Karpas-422 (cell line): ENCODE measurements at regions not wholly inside any gene's neighbourhood (a gene's known extent, or its start where the extent isn't known, plus 50 kb on each side); places are given as distances from the start of the nearest gene placed in this dataset.

Experiments used
- DNase-seq: peaks from one replicate; pipeline ENCODE4 v3.0.0-alpha.2; 2015
- H2AFZ ChIP-seq: fragments of 200-600 bp; sonication (generic); 2 replicates; pipeline ENCODE4 v1.6.1; 2014; ENCODE audit warnings: antibody characterized with exemption, low read length, mixed read lengths
- H3K27ac ChIP-seq: fragments of 200-600 bp; sonication (generic); 2 replicates; pipeline ENCODE4 v1.5.1; 2014; ENCODE audit warnings: mild to moderate bottlenecking, low read length, moderate library complexity
- H3K27me3 ChIP-seq: fragments of 200-600 bp; sonication (generic); 2 replicates; pipeline ENCODE4 v1.6.1; 2014; ENCODE audit warnings: low read length, mixed read lengths
- H3K36me3 ChIP-seq: fragments of 200-600 bp; sonication (generic); 2 replicates; pipeline ENCODE4 v1.6.1; 2014; ENCODE audit warnings: low read length, mixed read lengths; ENCODE audit not compliant: insufficient read depth
- H3K4me1 ChIP-seq: fragments of 200-600 bp; sonication (generic); 2 replicates; pipeline ENCODE4 v1.6.1; 2014; ENCODE audit warnings: mild to moderate bottlenecking, low read length, mixed read lengths
- H3K4me2 ChIP-seq: fragments of 200-600 bp; sonication (generic); 2 replicates; pipeline ENCODE4 v1.6.1; 2014; ENCODE audit warnings: low read length, low read depth, mild to moderate bottlenecking; ENCODE audit not compliant: poor library complexity, severe bottlenecking
- H3K4me3 ChIP-seq: fragments of 200-600 bp; sonication (generic); 2 replicates; pipeline ENCODE4 v1.5.1; 2014; ENCODE audit warnings: mild to moderate bottlenecking, antibody characterized with exemption, low read length, mixed read lengths
- H3K79me2 ChIP-seq: fragments of 200-600 bp; sonication (generic); 2 replicates; pipeline ENCODE4 v1.6.1; 2014; ENCODE audit warnings: mild to moderate bottlenecking, low read length, mixed read lengths
- H3K9ac ChIP-seq: fragments of 200-600 bp; sonication (generic); 2 replicates; pipeline ENCODE4 v1.6.0; 2014; ENCODE audit warnings: low read length
- H3K9me2 ChIP-seq: fragments of 200-600 bp; sonication (generic), shearing (Covaris generic); replicated peaks from 2 replicates; pipeline ENCODE4 v1.6.0; 2014; ENCODE audit warnings: mild to moderate bottlenecking, low read length, moderate library complexity; ENCODE audit not compliant: insufficient read depth
- H3K9me3 ChIP-seq: fragments of 300-700, 200-600 bp; sonication (generic); 2 replicates; pipeline ENCODE4 v1.6.1; 2014; ENCODE audit warnings: low read length, mixed read lengths
- H4K20me1 ChIP-seq: fragments of 200-600 bp; sonication (generic); 2 replicates; pipeline ENCODE4 v1.6.1; 2014; ENCODE audit warnings: mild to moderate bottlenecking, antibody characterized with exemption, low read length, low read depth; ENCODE audit not compliant: insufficient read depth

DNA sequence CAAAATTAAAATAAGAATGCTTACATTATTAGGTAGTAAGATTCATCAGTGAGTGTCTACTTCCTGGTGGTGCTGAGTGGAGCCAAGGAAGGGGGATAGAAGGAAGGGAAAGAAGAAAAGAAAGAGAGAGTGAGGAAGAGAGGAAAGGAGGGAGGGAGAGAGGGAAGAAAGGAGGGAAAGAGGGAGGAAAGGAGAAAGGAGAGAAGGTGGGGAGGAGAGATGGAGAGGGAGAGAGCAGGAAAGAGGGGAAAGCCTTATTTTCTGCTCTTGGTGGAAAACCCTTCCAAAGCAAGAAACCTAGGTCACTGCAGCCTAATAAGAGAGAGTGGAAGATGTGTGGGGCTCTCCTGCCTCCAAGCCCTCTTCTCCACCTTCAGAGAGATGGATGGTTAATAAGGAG lies 90.2 kb upstream of the EEF1E1 start:
- Histone ChIP-seq H2AFZ (no peak overlapping the region), H3K9me3 (no peaks in the 10 kb centered on the region), H3K9ac (no peak overlapping the region), H4K20me1 (no peaks in the 10 kb centered on the region), H3K4me2 (no peak overlapping the region), H3K4me1 (no peaks in the 10 kb centered on the region), H3K4me3 (no peak overlapping the region), H3K27me3 (no peaks in the 10 kb centered on the region), H3K36me3 (no peaks in the 10 kb centered on the region), H3K79me2 (no peaks in the 10 kb centered on the region), H3K27ac (no peak overlapping the region), H3K9me2 (no peaks in the 10 kb centered on the region)
- DNase-seq = no peak

GRCh38 chr6:8192067-8192466 lies 89.7 kb upstream of the EEF1E1 start:
- Histone ChIP-seq H3K9ac (no peak overlapping the region), H3K9me2 (no peaks in the 10 kb centered on the region), H3K27me3 (no peaks in the 10 kb centered on the region), H3K36me3 (no peaks in the 10 kb centered on the region), H4K20me1 (no peaks in the 10 kb centered on the region), H3K27ac (no peak overlapping the region), H3K9me3 (no peaks in the 10 kb centered on the region), H3K4me1 (no peaks in the 10 kb centered on the region), H2AFZ (no peak overlapping the region), H3K4me3 (no peak overlapping the region), H3K79me2 (no peaks in the 10 kb centered on the region), H3K4me2 (no peak overlapping the region)
- no peak for DNase-seq

DNA sequence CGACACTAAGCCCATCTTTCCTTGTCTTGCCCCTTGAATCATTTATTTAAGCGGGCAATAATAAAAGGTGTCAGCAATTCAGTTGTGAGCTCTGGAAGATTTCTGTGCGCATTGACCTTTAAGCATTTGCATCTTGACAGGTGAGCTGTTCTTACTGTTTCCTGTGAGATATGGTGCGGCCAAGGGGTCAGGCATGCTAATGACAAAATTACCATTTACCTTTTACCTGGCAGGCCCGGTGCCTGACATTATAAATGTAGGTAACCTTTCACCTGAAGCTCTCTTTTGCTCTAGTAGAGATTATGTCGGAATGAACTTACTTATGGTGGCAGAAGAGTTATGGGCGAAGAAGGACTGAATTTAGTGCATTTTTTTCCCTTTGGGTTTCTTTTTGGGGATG lies 89.3 kb upstream of the EEF1E1 start:
- no peak overlapping the region for H3K27ac ChIP-seq
- no peak overlapping the region for H3K4me2 ChIP-seq
- no peak for DNase-seq
- no peaks in the 10 kb centered on the region for H3K4me1 ChIP-seq
- H3K27me3 ChIP-seq = no peaks in the 10 kb centered on the region
- H4K20me1 ChIP-seq = no peaks in the 10 kb centered on the region
- no peak overlapping the region for H3K9ac ChIP-seq
- no peaks in the 10 kb centered on the region for H3K9me3 ChIP-seq
- no peaks in the 10 kb centered on the region for H3K79me2 ChIP-seq
- H3K4me3 ChIP-seq = no peak overlapping the region
- H3K9me2 ChIP-seq = no peaks in the 10 kb centered on the region
- no peaks in the 10 kb centered on the region for H3K36me3 ChIP-seq
- H2AFZ ChIP-seq = no peak overlapping the region

GRCh38 chr6:8187209-8187608 lies 84.9 kb upstream of the EEF1E1 start:
- H4K20me1 ChIP-seq = no peaks in the 10 kb centered on the region
- H3K79me2 ChIP-seq = no peaks in the 10 kb centered on the region
- no peak overlapping the region for H2AFZ ChIP-seq
- H3K4me3 ChIP-seq = no peak overlapping the region
- H3K9me3 ChIP-seq = no peaks in the 10 kb centered on the region
- no peaks in the 10 kb centered on the region for H3K27me3 ChIP-seq
- no peak overlapping the region for H3K9ac ChIP-seq
- no peak overlapping the region for H3K27ac ChIP-seq
- H3K9me2 ChIP-seq = no peaks in the 10 kb centered on the region
- no peak overlapping the region for H3K4me2 ChIP-seq
- no peaks in the 10 kb centered on the region for H3K4me1 ChIP-seq
- no peak for DNase-seq
- no peaks in the 10 kb centered on the region for H3K36me3 ChIP-seq

- H4K20me1 ChIP-seq = no peaks in the 10 kb centered on the region
- H3K4me2 ChIP-seq = no peak overlapping the region
- no peaks in the 10 kb centered on the region for H3K79me2 ChIP-seq
- no peak for DNase-seq
- no peaks in the 10 kb centered on the region for H3K36me3 ChIP-seq
- no peaks in the 10 kb centered on the region for H3K27me3 ChIP-seq
- no peak overlapping the region for H2AFZ ChIP-seq
- H3K9me3 ChIP-seq = no peaks in the 10 kb centered on the region
- H3K9me2 ChIP-seq = no peaks in the 10 kb centered on the region
- H3K4me3 ChIP-seq = no peak overlapping the region
- no peaks in the 10 kb centered on the region for H3K4me1 ChIP-seq
- no peak overlapping the region for H3K9ac ChIP-seq
- H3K27ac ChIP-seq = no peak overlapping the region
These were observed 80.7 kb upstream of the EEF1E1 start for GRCh38 chr6:8182902-8183665.

DNA sequence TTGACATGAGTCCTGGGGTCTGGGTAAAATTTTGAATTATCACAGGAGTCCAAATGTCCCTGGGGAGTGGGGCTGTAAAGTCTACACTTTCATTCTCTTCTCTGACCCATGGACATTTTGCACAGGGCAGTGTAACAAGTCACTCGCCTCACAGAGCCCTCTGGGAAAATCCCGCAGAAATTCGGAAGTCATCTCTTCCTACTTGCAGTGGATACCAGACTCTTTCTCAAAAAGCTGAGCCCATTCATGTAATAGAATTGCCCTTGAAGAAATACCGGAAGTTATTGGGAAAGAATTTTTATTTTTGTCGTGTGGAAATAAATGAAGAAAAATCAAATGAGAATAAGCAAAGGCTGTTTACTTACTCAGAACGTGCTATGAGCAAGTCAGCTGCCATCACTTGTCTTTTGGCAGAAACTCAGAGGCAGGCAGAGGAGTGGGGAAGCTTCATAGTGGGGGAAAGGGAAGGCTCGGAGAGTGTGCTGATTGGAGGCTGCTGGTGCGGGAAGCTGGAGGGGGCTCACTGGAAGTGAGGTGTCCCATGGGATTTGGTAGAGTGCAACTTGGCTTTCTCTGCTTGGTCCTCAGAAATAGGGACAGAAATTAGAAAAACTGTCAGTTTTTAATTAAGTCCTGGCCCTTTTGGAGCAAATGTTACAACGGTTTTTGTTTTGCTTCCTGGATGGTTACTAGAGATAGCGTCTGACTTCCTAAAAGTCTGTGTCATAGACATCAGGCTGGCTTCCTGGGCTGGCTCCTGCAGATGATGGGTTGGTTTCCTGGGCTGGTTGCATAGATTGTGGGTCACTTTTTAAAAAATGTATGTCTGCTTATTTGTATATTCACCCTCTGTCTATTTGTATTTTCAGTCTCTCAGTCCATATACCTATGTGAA lies 79.8 kb upstream of the EEF1E1 start:
- no peaks in the 10 kb centered on the region for H3K9me2 ChIP-seq
- H3K4me3 ChIP-seq = no peak overlapping the region
- no peaks in the 10 kb centered on the region for H3K9me3 ChIP-seq
- DNase-seq = no peak
- no peak overlapping the region for H3K9ac ChIP-seq
- no peak overlapping the region for H3K4me2 ChIP-seq
- H4K20me1 ChIP-seq = no peaks in the 10 kb centered on the region
- no peaks in the 10 kb centered on the region for H3K36me3 ChIP-seq
- no peaks in the 10 kb centered on the region for H3K79me2 ChIP-seq
- no peaks in the 10 kb centered on the region for H3K27me3 ChIP-seq
- H3K27ac ChIP-seq = no peak overlapping the region
- no peaks in the 10 kb centered on the region for H3K4me1 ChIP-seq
- no peak overlapping the region for H2AFZ ChIP-seq

GRCh38 chr6:8181160-8181881 lies 79.0 kb upstream of the EEF1E1 start:
- DNase-seq = no peak
- H3K9me2 ChIP-seq = no peaks in the 10 kb centered on the region
- no peak overlapping the region for H3K9ac ChIP-seq
- no peaks in the 10 kb centered on the region for H3K9me3 ChIP-seq
- H3K4me1 ChIP-seq = no peaks in the 10 kb centered on the region
- no peaks in the 10 kb centered on the region for H4K20me1 ChIP-seq
- H3K27me3 ChIP-seq = no peaks in the 10 kb centered on the region
- no peak overlapping the region for H3K4me3 ChIP-seq
- no peaks in the 10 kb centered on the region for H3K79me2 ChIP-seq
- H3K36me3 ChIP-seq = no peaks in the 10 kb centered on the region
- H2AFZ ChIP-seq = no peak overlapping the region
- H3K27ac ChIP-seq = no peak overlapping the region
- H3K4me2 ChIP-seq = no peak overlapping the region
